Loucy (cell line): ENCODE measurements at regions not wholly inside any gene's neighbourhood (a gene's known extent, or its start where the extent isn't known, plus 50 kb on each side); places are given as distances from the start of the nearest gene placed in this dataset.

Experiments used
- H2AFZ ChIP-seq: fragments of 200-600 bp; sonication (generic); 2 replicates; pipeline ENCODE4 v1.6.0; 2016; ENCODE audit warnings: antibody characterized with exemption, mild to moderate bottlenecking, low read length, moderate library complexity
- H3F3A ChIP-seq: fragments of 200-600 bp; 2 replicates; pipeline ENCODE4 v1.6.0; 2016; ENCODE audit warnings: antibody characterized with exemption, low read depth, mild to moderate bottlenecking
- H3K27me3 ChIP-seq: fragments of 200-600 bp; sonication (generic); 2 replicates; pipeline ENCODE4 v1.6.1; 2014; ENCODE audit warnings: low read length, mild to moderate bottlenecking; ENCODE audit not compliant: insufficient read depth, poor library complexity, severe bottlenecking
- H3K36me3 ChIP-seq: fragments of 200-600 bp; sonication (generic); 2 replicates; pipeline ENCODE4 v1.6.1; 2016; ENCODE audit warnings: low read length; ENCODE audit not compliant: insufficient read depth
- H3K4me1 ChIP-seq: fragments of 200-600 bp; sonication (generic); 2 replicates; pipeline ENCODE4 v1.5.1; 2014; ENCODE audit warnings: low read length, mild to moderate bottlenecking; ENCODE audit not compliant: insufficient read depth, poor library complexity, severe bottlenecking
- H3K4me2 ChIP-seq: fragments of 200-600 bp; sonication (generic); 2 replicates; pipeline ENCODE4 v1.6.0; 2014; ENCODE audit warnings: antibody characterized with exemption, low read length, low read depth, mild to moderate bottlenecking; ENCODE audit not compliant: poor library complexity, severe bottlenecking
- H3K4me3 ChIP-seq: fragments of 200-600 bp; sonication (generic); 2 replicates; pipeline ENCODE4 v1.5.1; 2014; ENCODE audit warnings: low read length, mild to moderate bottlenecking, mixed read lengths; ENCODE audit not compliant: poor library complexity, severe bottlenecking
- H3K79me2 ChIP-seq: fragments of 200-600 bp; sonication (generic); 2 replicates; pipeline ENCODE4 v1.6.1; 2014; ENCODE audit warnings: low read length; ENCODE audit not compliant: insufficient read depth
- H3K9ac ChIP-seq: fragments of 200-600 bp; sonication (generic); 2 replicates; pipeline ENCODE4 v1.6.0; 2014; ENCODE audit warnings: mild to moderate bottlenecking, low read depth, low read length, moderate library complexity; ENCODE audit not compliant: poor library complexity, severe bottlenecking
- H3K9me2 ChIP-seq: fragments of 200-600 bp; sonication (generic); replicated peaks from 2 replicates; pipeline ENCODE4 v1.6.1; 2016; ENCODE audit warnings: low read depth, low read length, mixed read lengths
- H3K9me3 ChIP-seq: fragments of 200-600 bp; sonication (generic); 2 replicates; pipeline ENCODE4 v1.6.1; 2014; ENCODE audit warnings: mild to moderate bottlenecking, antibody characterized with exemption, low read length, low read depth; ENCODE audit not compliant: insufficient read depth
- H4K20me1 ChIP-seq: fragments of 200-600 bp; sonication (generic); 2 replicates; pipeline ENCODE4 v1.6.0; 2014; ENCODE audit warnings: antibody characterized with exemption, low read length, mild to moderate bottlenecking; ENCODE audit not compliant: insufficient read depth, poor library complexity, severe bottlenecking
- CTCF ChIP-seq: fragments of 200-600 bp; sonication (generic); conservative IDR thresholded peaks from 2 replicates; pipeline ENCODE4 v1.5.1; 2014; ENCODE audit warnings: mild to moderate bottlenecking, antibody characterized with exemption, low read length
- EZH2phosphoT487 ChIP-seq: fragments of 200-600 bp; IDR thresholded peaks from 2 replicates; pipeline ENCODE4 v1.6.1; 2018; ENCODE audit warnings: antibody characterized with exemption, mild to moderate bottlenecking, moderate library complexity, borderline replicate concordance

GRCh38 chr10:78685466-78686103, 383.2 kb upstream of the ZMIZ1 start:
- H4K20me1 ChIP-seq = no peaks in the 10 kb centered on the region
- no peaks in the 10 kb centered on the region for H3K27me3 ChIP-seq
- H3K9ac ChIP-seq = no peak overlapping the region
- no peaks in the 10 kb centered on the region for H3K79me2 ChIP-seq
- H3F3A ChIP-seq = no peaks in the 10 kb centered on the region
- no peaks in the 10 kb centered on the region for H3K9me3 ChIP-seq
- H3K36me3 ChIP-seq = no peaks in the 10 kb centered on the region
- H3K4me3 ChIP-seq = no peak overlapping the region
- H3K4me2 ChIP-seq = no peak overlapping the region
- H3K4me1 ChIP-seq = no peaks in the 10 kb centered on the region
- H2AFZ ChIP-seq = no peak overlapping the region
- no peaks in the 10 kb centered on the region for H3K9me2 ChIP-seq
- TF ChIP-seq CTCF (no peak), EZH2phosphoT487 (no peak)

DNA sequence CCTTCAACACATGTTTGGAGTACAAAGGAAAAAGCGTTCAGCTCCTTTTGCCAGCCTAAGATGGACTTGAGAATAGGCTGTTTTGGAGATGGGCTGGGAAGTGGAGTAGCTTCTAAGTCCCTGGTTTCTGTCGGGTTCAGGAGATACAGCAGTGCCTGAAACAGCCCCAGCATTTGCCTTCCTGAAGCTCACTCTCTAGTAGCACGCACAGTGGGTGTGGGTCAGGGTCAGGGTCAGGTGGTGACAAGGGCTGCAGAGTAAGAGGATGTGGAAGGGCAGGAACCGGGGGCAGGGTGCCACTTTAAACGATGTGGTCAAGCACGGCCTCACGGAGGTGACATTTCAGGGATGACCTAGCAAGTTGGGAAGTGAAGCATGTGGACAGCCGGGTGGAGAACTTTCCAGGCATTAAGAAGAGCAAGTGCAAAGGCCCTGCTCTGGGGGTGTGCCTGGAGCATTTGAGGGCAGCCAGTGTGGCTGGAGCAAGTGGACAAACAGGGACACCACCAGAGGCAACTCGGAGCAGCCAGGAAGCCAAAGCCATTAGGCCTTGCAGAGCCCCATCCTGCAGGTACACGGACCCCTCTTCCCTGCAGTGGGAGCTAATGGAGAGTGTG, 382.2 kb upstream of the ZMIZ1 start:
- H3F3A ChIP-seq = no peaks in the 10 kb centered on the region
- H3K79me2 ChIP-seq = no peaks in the 10 kb centered on the region
- H3K4me3 ChIP-seq = no peak overlapping the region
- TF ChIP-seq CTCF = no peak
- no peak for TF ChIP-seq EZH2phosphoT487
- H2AFZ ChIP-seq = no peak overlapping the region
- no peaks in the 10 kb centered on the region for H3K9me3 ChIP-seq
- H3K4me1 ChIP-seq = no peaks in the 10 kb centered on the region
- no peaks in the 10 kb centered on the region for H3K9me2 ChIP-seq
- H4K20me1 ChIP-seq = no peaks in the 10 kb centered on the region
- H3K9ac ChIP-seq = no peak overlapping the region
- H3K36me3 ChIP-seq = no peaks in the 10 kb centered on the region
- no peaks in the 10 kb centered on the region for H3K27me3 ChIP-seq
- no peak overlapping the region for H3K4me2 ChIP-seq

- Histone ChIP-seq H3F3A (no peaks in the 10 kb centered on the region), H3K36me3 (no peaks in the 10 kb centered on the region), H3K9me2 (no peaks in the 10 kb centered on the region), H4K20me1 (no peaks in the 10 kb centered on the region), H3K79me2 (no peaks in the 10 kb centered on the region), H3K9ac (no peak overlapping the region), H2AFZ (no peak overlapping the region), H3K9me3 (no peaks in the 10 kb centered on the region), H3K27me3 (no peaks in the 10 kb centered on the region), H3K4me1 (no peaks in the 10 kb centered on the region), H3K4me3 (no peak overlapping the region), H3K4me2 (no peak overlapping the region)
- TF ChIP-seq EZH2phosphoT487 = no peak
- no peak for TF ChIP-seq CTCF
Observed at GRCh38 chr10:78687626-78688025, 381.1 kb upstream of the ZMIZ1 start.
